ENCODE measurements at regions not wholly inside any gene's neighbourhood (a gene's known extent, or its start where the extent isn't known, plus 50 kb on each side); places are given as distances from the start of the nearest gene placed in this dataset.

DNA sequence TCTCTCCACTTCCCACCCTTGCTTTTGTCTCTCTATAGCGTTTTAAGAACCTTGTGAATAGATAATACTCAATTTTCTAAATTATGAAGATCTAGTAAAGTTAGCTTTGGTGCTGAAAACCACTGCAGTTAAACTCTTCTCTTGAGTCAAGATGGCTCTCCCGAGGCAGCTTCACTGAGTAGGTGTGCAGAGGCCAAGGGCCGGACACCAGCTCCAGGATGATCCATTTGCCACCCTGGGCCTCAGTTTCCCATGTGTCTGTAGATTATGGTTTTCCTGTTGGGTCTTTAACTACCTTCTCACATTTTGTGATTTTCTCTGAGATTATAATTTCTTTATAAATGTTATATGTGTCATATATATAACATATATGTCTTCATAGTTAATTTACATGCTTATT, 68.5 kb upstream of the SH3RF3 start:
- TF ChIP-seq, protein P1, sequence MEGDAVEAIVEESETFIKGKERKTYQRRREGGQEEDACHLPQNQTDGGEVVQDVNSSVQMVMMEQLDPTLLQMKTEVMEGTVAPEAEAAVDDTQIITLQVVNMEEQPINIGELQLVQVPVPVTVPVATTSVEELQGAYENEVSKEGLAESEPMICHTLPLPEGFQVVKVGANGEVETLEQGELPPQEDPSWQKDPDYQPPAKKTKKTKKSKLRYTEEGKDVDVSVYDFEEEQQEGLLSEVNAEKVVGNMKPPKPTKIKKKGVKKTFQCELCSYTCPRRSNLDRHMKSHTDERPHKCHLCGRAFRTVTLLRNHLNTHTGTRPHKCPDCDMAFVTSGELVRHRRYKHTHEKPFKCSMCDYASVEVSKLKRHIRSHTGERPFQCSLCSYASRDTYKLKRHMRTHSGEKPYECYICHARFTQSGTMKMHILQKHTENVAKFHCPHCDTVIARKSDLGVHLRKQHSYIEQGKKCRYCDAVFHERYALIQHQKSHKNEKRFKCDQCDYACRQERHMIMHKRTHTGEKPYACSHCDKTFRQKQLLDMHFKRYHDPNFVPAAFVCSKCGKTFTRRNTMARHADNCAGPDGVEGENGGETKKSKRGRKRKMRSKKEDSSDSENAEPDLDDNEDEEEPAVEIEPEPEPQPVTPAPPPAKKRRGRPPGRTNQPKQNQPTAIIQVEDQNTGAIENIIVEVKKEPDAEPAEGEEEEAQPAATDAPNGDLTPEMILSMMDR (IDR thresholded peaks at IDR 0.05): no peak
- no peak for TF ChIP-seq POLR2AphosphoS5 (IDR thresholded peaks at IDR 0.05)

All from upper lobe of left lung (tissue), 4 donors.